ENCODE measurements at regions not wholly inside any gene's neighbourhood (a gene's known extent, or its start where the extent isn't known, plus 50 kb on each side); places are given as distances from the start of the nearest gene placed in this dataset.

DNA sequence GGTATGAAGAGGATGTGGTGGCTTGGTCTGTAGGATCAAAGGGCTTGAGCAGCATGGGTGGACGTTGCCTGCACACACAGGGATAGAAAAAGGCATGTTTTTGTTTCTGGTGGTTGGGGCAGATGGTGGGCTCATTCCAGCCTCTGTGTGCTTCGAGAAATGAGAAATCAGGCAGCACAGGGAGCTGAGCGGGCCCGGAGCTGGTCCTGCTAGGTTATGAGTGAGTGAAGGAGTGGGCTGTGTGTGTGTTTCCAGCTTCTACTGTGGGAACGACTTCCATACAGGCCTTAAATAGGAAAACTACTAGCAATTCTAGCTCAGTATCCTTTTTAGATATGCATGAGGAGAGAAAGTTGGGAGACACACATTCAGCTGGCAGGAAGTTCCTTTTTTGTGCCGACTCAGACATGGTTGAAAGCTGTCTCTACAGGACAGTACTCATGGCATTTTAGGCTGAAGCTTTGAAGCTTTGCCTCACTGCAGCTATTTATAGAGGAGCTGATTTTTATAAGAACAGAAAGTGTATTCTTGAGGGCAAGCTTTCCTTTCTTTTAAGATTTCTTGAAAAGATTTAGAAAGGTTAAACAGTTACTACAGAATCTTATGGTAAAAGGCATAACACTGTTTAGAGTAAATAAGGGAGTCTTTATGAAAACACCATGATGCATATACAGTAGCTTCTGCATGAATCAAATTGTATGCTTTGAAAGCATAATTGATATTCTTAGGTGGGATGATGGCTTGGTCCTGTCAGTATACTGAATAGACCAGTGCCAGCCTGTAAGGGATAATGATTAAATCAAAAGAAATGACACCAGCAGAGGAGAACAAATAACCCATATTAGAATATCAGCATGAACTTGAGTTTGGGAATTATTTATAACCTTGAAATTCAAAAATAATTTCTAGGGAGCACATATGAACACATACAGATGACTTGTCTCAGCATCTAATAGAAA is 104.0 kb upstream of the MAN1A1 start:
- no peak for DNase-seq
- Histone ChIP-seq H3K4me1 (ENCODE audit: control insufficient read depth in 1 of 2, insufficient read depth in 2 of 2, low read length in 2 of 2) (peaks cover 32 to 33% of the 10 kb centered on the region in 2 donors), H3K9me3 (replicated peaks in 1 of 2; ENCODE audit: control insufficient read depth in 1 of 2, insufficient read depth in 1 of 2, low read length in 2 of 2) (peaks cover 0 to 5% of the 10 kb centered on the region in 2 donors), H4K20me1 (ENCODE audit: insufficient read depth, low read length) (no peaks in the 10 kb centered on the region), H3K36me3 (replicated peaks in 1 of 2; ENCODE audit: control insufficient read depth in 1 of 2, insufficient read depth in 2 of 2, low read length in 2 of 2) (no peaks in the 10 kb centered on the region), H3K79me2 (ENCODE audit: insufficient read depth, low read length) (no peaks in the 10 kb centered on the region), H2AFZ (ENCODE audit: insufficient read depth, low read depth, low read length, poor library complexity, severe bottlenecking) (no peak overlapping the region), H3K4me3 (replicated peaks in 1 of 3; ENCODE audit: low read depth in 2 of 3, low read length in 3 of 3) (no peak overlapping the region), H3K27me3 (ENCODE audit: control insufficient read depth in 2 of 2, insufficient read depth in 2 of 2, low read length in 2 of 2) (no peaks in the 10 kb centered on the region), H3K27ac (ENCODE audit: low read depth in 1 of 2, low read length in 2 of 2) (no peak overlapping the region), H3K9ac (ENCODE audit: insufficient read depth, low read length, poor library complexity, severe bottlenecking) (no peak overlapping the region), H3K4me2 (replicated peaks; ENCODE audit: extremely low read depth, low read length, poor library complexity, severe bottlenecking) (no peak overlapping the region)
- intact Hi-C loops (cut with micrococcal nuclease) = no loop called here
- no peak for TF ChIP-seq CTCF (IDR thresholded peaks at IDR 0.05)
- H3K4me1 Mint-ChIP-seq = peaks cover 38% of the 10 kb centered on the region
- peaks cover 0 to 12% (median 5%) of the 10 kb centered on the region in 7 donors for H3K9me3 Mint-ChIP-seq
- no peaks in the 10 kb centered on the region for H3K36me3 Mint-ChIP-seq
- H3K27ac Mint-ChIP-seq = no peak overlapping the region
- no peak overlapping the region for H3K4me3 Mint-ChIP-seq
- H3K27me3 Mint-ChIP-seq (ENCODE audit: low read depth in 3 of 3) = peaks cover 0 to 5% (median 1%) of the 10 kb centered on the region in 3 donors
- 73% methylated on average over 3 of the region's 6 CpGs for WGBS (ENCODE audit: insufficient coverage)

- H3K4me2 ChIP-seq (replicated peaks; ENCODE audit: extremely low read depth, low read length, poor library complexity, severe bottlenecking) = peak overlapping the region; percentile 55
These were observed 100.0 kb upstream of the MAN1A1 start for GRCh38 chr6:119449331-119450156.

More at GRCh38 chr6:119449331-119450156, 100.0 kb upstream of the MAN1A1 start:
- H3K27ac Mint-ChIP-seq = peak overlapping the region; percentile 77 to 96 (median 90)
- peak; percentile 51 to 85 (median 73) for DNase-seq
- intact Hi-C loops (cut with micrococcal nuclease) = no loop called here
- Histone ChIP-seq H3K4me3 (replicated peaks in 1 of 3; ENCODE audit: low read depth in 2 of 3, low read length in 3 of 3) (peak overlapping the region in 1 of 3 experiments; percentile 49), H3K9ac (ENCODE audit: insufficient read depth, low read length, poor library complexity, severe bottlenecking) (no peak overlapping the region), H4K20me1 (ENCODE audit: insufficient read depth, low read length) (no peaks in the 10 kb centered on the region), H3K79me2 (ENCODE audit: insufficient read depth, low read length) (no peaks in the 10 kb centered on the region), H3K27me3 (ENCODE audit: control insufficient read depth in 2 of 2, insufficient read depth in 2 of 2, low read length in 2 of 2) (no peaks in the 10 kb centered on the region), H2AFZ (ENCODE audit: insufficient read depth, low read depth, low read length, poor library complexity, severe bottlenecking) (peak overlapping the region; percentile 18), H3K9me3 (replicated peaks in 1 of 2; ENCODE audit: control insufficient read depth in 1 of 2, insufficient read depth in 1 of 2, low read length in 2 of 2) (peaks cover 0 to 5% of the 10 kb centered on the region in 2 donors), H3K36me3 (replicated peaks in 1 of 2; ENCODE audit: control insufficient read depth in 1 of 2, insufficient read depth in 2 of 2, low read length in 2 of 2) (no peaks in the 10 kb centered on the region), H3K27ac (ENCODE audit: low read depth in 1 of 2, low read length in 2 of 2) (peak overlapping the region; percentile 57 to 74), H3K4me1 (ENCODE audit: control insufficient read depth in 1 of 2, insufficient read depth in 2 of 2, low read length in 2 of 2) (peaks cover 56 to 58% of the 10 kb centered on the region in 2 donors)
- H3K36me3 Mint-ChIP-seq = no peaks in the 10 kb centered on the region
- H3K4me1 Mint-ChIP-seq = peaks cover 57% of the 10 kb centered on the region
- TF ChIP-seq CTCF (IDR thresholded peaks at IDR 0.05) = no peak
- peak overlapping the region in 1 of 2 donors; percentile 83 for H3K4me3 Mint-ChIP-seq
- peaks cover 0 to 5% (median 1%) of the 10 kb centered on the region in 3 donors for H3K27me3 Mint-ChIP-seq (ENCODE audit: low read depth in 3 of 3)
- peaks cover 0 to 9% (median 5%) of the 10 kb centered on the region in 7 donors for H3K9me3 Mint-ChIP-seq
- 79% methylated on average over 3 of the region's 6 CpGs for WGBS (ENCODE audit: insufficient coverage)
